IPS DF 6.9 (cell line): ENCODE measurements at regions not wholly inside any gene's neighbourhood (a gene's known extent, or its start where the extent isn't known, plus 50 kb on each side); places are given as distances from the start of the nearest gene placed in this dataset.

Source experiments
- DNase-seq: peaks from one replicate; pipeline ENCODE4 v3.0.0-alpha.2; 2013; ENCODE audit warnings: low read depth, low spot score
- H3K27ac ChIP-seq: one replicate; pipeline ENCODE4 v1.5.1; 2013; ENCODE audit warnings: low read length, control low read depth
- H3K27me3 ChIP-seq: 2 replicates; pipeline ENCODE4 v1.6.1; 2013; ENCODE audit warnings: mild to moderate bottlenecking, low read length; ENCODE audit not compliant: control insufficient read depth, insufficient read depth
- H3K36me3 ChIP-seq: 2 replicates; pipeline ENCODE4 v1.6.1; 2013; ENCODE audit warnings: low read length; ENCODE audit not compliant: control insufficient read depth, insufficient read depth
- H3K4me1 ChIP-seq: 2 replicates; pipeline ENCODE4 v1.6.1; 2013; ENCODE audit warnings: low read length; ENCODE audit not compliant: control insufficient read depth, insufficient read depth
- H3K4me3 ChIP-seq: 2 replicates; pipeline ENCODE4 v1.5.1; 2013; ENCODE audit warnings: mild to moderate bottlenecking, low read length
- H3K9me3 ChIP-seq: 2 replicates; pipeline ENCODE4 v1.6.1; 2013; ENCODE audit warnings: low read length, inconsistent platforms; ENCODE audit not compliant: control insufficient read depth, insufficient read depth
- WGBS: extraction: QIAGEN DNeasy Blood & Tissue Kit; methylation state at CpG from one replicate; pipeline ENCODE4 v1.1.7; 2013; ENCODE audit warnings: mixed read lengths, missing lambda C conversion rate; ENCODE audit not compliant: insufficient read length, insufficient coverage; 5-methylcytosine and 5-hydroxymethylcytosine counted together

GRCh38 chr2:161045726-161046125, 114.5 kb upstream of the TANK start:
- H3K27ac ChIP-seq = no peak overlapping the region
- H3K4me3 ChIP-seq = no peak overlapping the region
- no peaks in the 10 kb centered on the region for H3K27me3 ChIP-seq
- no peaks in the 10 kb centered on the region for H3K9me3 ChIP-seq
- no peak for DNase-seq
- H3K36me3 ChIP-seq = no peaks in the 10 kb centered on the region
- no CpG with 5 or more reads among the region's 1 CpG for WGBS
- peaks cover 4% of the 10 kb centered on the region; the same call in 1 of the 2 replicates for H3K4me1 ChIP-seq

- H3K36me3 ChIP-seq = no peaks in the 10 kb centered on the region
- H3K9me3 ChIP-seq = no peaks in the 10 kb centered on the region
- H3K4me3 ChIP-seq = no peak overlapping the region
- H3K27me3 ChIP-seq = no peaks in the 10 kb centered on the region
- no CpG with 5 or more reads among the region's 2 CpGs for WGBS
- no peak for DNase-seq
- peaks cover 4% of the 10 kb centered on the region; the same call in 1 of the 2 replicates for H3K4me1 ChIP-seq
- no peak overlapping the region for H3K27ac ChIP-seq
Measured at GRCh38 chr2:161046876-161047275, 113.4 kb upstream of the TANK start.

- Histone ChIP-seq H3K27ac (no peak overlapping the region), H3K9me3 (no peaks in the 10 kb centered on the region), H3K36me3 (no peaks in the 10 kb centered on the region), H3K27me3 (no peaks in the 10 kb centered on the region), H3K4me3 (no peak overlapping the region), H3K4me1 (peaks cover 4% of the 10 kb centered on the region; the same call in 1 of the 2 replicates)
- no CpG with 5 or more reads among the region's 3 CpGs for WGBS
- no peak for DNase-seq
Measured at GRCh38 chr2:161048317-161048716, 111.9 kb upstream of the TANK start.

- DNase-seq = no peak
- Histone ChIP-seq H3K4me1 (peaks cover 4% of the 10 kb centered on the region; the same call in 1 of the 2 replicates), H3K9me3 (no peaks in the 10 kb centered on the region), H3K36me3 (no peaks in the 10 kb centered on the region), H3K27ac (no peak overlapping the region), H3K27me3 (no peaks in the 10 kb centered on the region), H3K4me3 (no peak overlapping the region)
- no CpG with 5 or more reads among the region's 1 CpG for WGBS
Measured at GRCh38 chr2:161049559-161049958, 110.7 kb upstream of the TANK start.

GRCh38 chr2:161052214-161052613, 108.0 kb upstream of the TANK start:
- DNase-seq = no peak
- H3K27ac ChIP-seq = no peak overlapping the region
- no peaks in the 10 kb centered on the region for H3K9me3 ChIP-seq
- H3K36me3 ChIP-seq = no peaks in the 10 kb centered on the region
- peaks cover 4% of the 10 kb centered on the region; the same call in 1 of the 2 replicates for H3K4me1 ChIP-seq
- no peaks in the 10 kb centered on the region for H3K27me3 ChIP-seq
- WGBS = no CpG with 5 or more reads among the region's 1 CpG
- no peak overlapping the region for H3K4me3 ChIP-seq

- Histone ChIP-seq H3K36me3 (no peaks in the 10 kb centered on the region), H3K9me3 (no peaks in the 10 kb centered on the region), H3K4me3 (no peak overlapping the region), H3K27me3 (no peaks in the 10 kb centered on the region), H3K4me1 (no peaks in the 10 kb centered on the region), H3K27ac (no peak overlapping the region)
- DNase-seq = no peak
Measured at GRCh38 chr2:161055289-161055688, 104.9 kb upstream of the TANK start.

- H3K4me1 ChIP-seq = no peaks in the 10 kb centered on the region; the same call in 1 of the 2 replicates
- WGBS = no CpG with 5 or more reads among the region's 1 CpG
- H3K27ac ChIP-seq = no peak overlapping the region
- no peak for DNase-seq
- H3K4me3 ChIP-seq = no peak overlapping the region
- no peaks in the 10 kb centered on the region for H3K36me3 ChIP-seq
- H3K9me3 ChIP-seq = no peaks in the 10 kb centered on the region
- H3K27me3 ChIP-seq = no peaks in the 10 kb centered on the region
Measured at GRCh38 chr2:161059388-161059787, 100.8 kb upstream of the TANK start.

GRCh38 chr2:161061786-161062185, 98.4 kb upstream of the TANK start:
- Histone ChIP-seq H3K4me3 (no peak overlapping the region), H3K27me3 (no peaks in the 10 kb centered on the region), H3K4me1 (no peaks in the 10 kb centered on the region; the same call in 1 of the 2 replicates), H3K27ac (no peak overlapping the region), H3K36me3 (no peaks in the 10 kb centered on the region), H3K9me3 (no peaks in the 10 kb centered on the region)
- no CpG with 5 or more reads among the region's 4 CpGs for WGBS
- DNase-seq = no peak

GRCh38 chr2:161063157-161063945, 96.9 kb upstream of the TANK start:
- no peaks in the 10 kb centered on the region for H3K9me3 ChIP-seq
- H3K27ac ChIP-seq = no peak overlapping the region
- H3K4me1 ChIP-seq = no peaks in the 10 kb centered on the region; the same call in 1 of the 2 replicates
- peak; percentile 58 for DNase-seq
- H3K27me3 ChIP-seq = no peaks in the 10 kb centered on the region
- H3K36me3 ChIP-seq = no peaks in the 10 kb centered on the region
- no peak overlapping the region for H3K4me3 ChIP-seq
- no CpG with 5 or more reads among the region's 8 CpGs for WGBS

GRCh38 chr2:161063946-161064306, 96.3 kb upstream of the TANK start:
- Histone ChIP-seq H3K4me1 (no peaks in the 10 kb centered on the region; the same call in 1 of the 2 replicates), H3K36me3 (no peaks in the 10 kb centered on the region), H3K4me3 (no peak overlapping the region), H3K27ac (no peak overlapping the region), H3K27me3 (no peaks in the 10 kb centered on the region), H3K9me3 (no peaks in the 10 kb centered on the region)
- DNase-seq = no peak
- no CpG with 5 or more reads among the region's 2 CpGs for WGBS

GRCh38 chr2:161067846-161068350, 92.3 kb upstream of the TANK start:
- no peak overlapping the region for H3K27ac ChIP-seq
- WGBS = no CpG with 5 or more reads among the region's 3 CpGs
- no peaks in the 10 kb centered on the region for H3K36me3 ChIP-seq
- no peak for DNase-seq
- H3K4me1 ChIP-seq = no peaks in the 10 kb centered on the region; the same call in 1 of the 2 replicates
- no peaks in the 10 kb centered on the region for H3K9me3 ChIP-seq
- no peak overlapping the region for H3K4me3 ChIP-seq
- no peaks in the 10 kb centered on the region for H3K27me3 ChIP-seq
